PC-9 (cell line): ENCODE measurements at regions not wholly inside any gene's neighbourhood (a gene's known extent, or its start where the extent isn't known, plus 50 kb on each side); places are given as distances from the start of the nearest gene placed in this dataset.

ENCODE experiments used
- EZH2 ChIP-seq: fragments of 200-600 bp; sonication (generic); IDR thresholded peaks from 2 replicates; pipeline ENCODE4 v1.8.0; 2017; ENCODE audit warnings: antibody characterized with exemption, low read depth
- TF ChIP-seq, protein P1 (sequence below): fragments of 200-600 bp; sonication (generic); conservative IDR thresholded peaks from 2 replicates; pipeline ENCODE4 v1.6.1; 2017; ENCODE audit warnings: mixed run types, antibody characterized with exemption, mild to moderate bottlenecking, moderate library complexity

DNA sequence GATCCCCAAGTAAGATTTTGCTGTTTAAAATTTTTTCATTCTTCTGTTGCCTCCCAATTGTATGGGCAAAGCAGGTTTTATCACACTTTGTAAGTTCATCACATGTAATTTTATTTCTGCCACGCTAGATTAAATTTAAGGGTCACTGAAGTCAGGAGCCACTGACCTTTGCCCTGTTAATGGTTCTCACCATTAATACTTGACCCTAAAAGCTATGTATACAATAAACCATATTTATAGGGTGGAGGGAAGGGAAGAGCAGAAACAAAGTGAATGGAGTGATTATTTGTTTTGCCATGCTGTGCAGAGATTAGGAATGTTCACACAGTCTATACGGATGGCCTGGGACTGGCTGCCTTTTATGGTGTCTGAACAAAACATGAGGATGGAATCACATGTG lies 186.7 kb downstream of the BMP2 start:
- TF ChIP-seq, protein P1, sequence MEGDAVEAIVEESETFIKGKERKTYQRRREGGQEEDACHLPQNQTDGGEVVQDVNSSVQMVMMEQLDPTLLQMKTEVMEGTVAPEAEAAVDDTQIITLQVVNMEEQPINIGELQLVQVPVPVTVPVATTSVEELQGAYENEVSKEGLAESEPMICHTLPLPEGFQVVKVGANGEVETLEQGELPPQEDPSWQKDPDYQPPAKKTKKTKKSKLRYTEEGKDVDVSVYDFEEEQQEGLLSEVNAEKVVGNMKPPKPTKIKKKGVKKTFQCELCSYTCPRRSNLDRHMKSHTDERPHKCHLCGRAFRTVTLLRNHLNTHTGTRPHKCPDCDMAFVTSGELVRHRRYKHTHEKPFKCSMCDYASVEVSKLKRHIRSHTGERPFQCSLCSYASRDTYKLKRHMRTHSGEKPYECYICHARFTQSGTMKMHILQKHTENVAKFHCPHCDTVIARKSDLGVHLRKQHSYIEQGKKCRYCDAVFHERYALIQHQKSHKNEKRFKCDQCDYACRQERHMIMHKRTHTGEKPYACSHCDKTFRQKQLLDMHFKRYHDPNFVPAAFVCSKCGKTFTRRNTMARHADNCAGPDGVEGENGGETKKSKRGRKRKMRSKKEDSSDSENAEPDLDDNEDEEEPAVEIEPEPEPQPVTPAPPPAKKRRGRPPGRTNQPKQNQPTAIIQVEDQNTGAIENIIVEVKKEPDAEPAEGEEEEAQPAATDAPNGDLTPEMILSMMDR = no peak
- no peak for TF ChIP-seq EZH2
